Subcutaneous abdominal adipose tissue (tissue), 5 donors: ENCODE measurements at regions not wholly inside any gene's neighbourhood (a gene's known extent, or its start where the extent isn't known, plus 50 kb on each side); places are given as distances from the start of the nearest gene placed in this dataset.

Source experiments
- H3K27ac ChIP-seq: one replicate; pipeline ENCODE4 v1.7.0; 2013; ENCODE audit warnings: low read depth, mild to moderate bottlenecking, inconsistent platforms, low read length, moderate library complexity
- H3K27me3 ChIP-seq, 5 donors: one replicate each; pipeline ENCODE4 v1.7.0; 2013; ENCODE audit warnings: low read length in 5 of 5, inconsistent platforms in 1 of 5; ENCODE audit not compliant: control insufficient read depth in 5 of 5, insufficient read depth in 4 of 5
- H3K36me3 ChIP-seq, 5 donors: one replicate each; pipeline ENCODE4 v1.7.0; 2013; ENCODE audit warnings: low read length in 5 of 5; ENCODE audit not compliant: control insufficient read depth in 5 of 5, insufficient read depth in 5 of 5
- H3K4me1 ChIP-seq, 5 donors: one replicate each; pipeline ENCODE4 v1.7.0; 2013; ENCODE audit warnings: low read length in 5 of 5, mild to moderate bottlenecking in 3 of 5, moderate library complexity in 1 of 5; ENCODE audit not compliant: control insufficient read depth in 5 of 5, insufficient read depth in 5 of 5
- H3K4me3 ChIP-seq, 5 donors: one replicate each; pipeline ENCODE4 v1.7.0; 2013; ENCODE audit warnings: low read length in 5 of 5, low read depth in 1 of 5
- H3K9ac ChIP-seq, 5 donors: one replicate each; pipeline ENCODE4 v1.7.0; 2013; ENCODE audit warnings: low read length in 5 of 5, mild to moderate bottlenecking in 4 of 5, moderate library complexity in 3 of 5
- H3K9me3 ChIP-seq, 5 donors: one replicate each; pipeline ENCODE4 v1.7.0; 2013; ENCODE audit warnings: low read length in 5 of 5; ENCODE audit not compliant: control insufficient read depth in 5 of 5
- donor health status: healthy.
- donor health status: healthy.
- donor health status: healthy.
- donor health status: healthy.
- donor health status: healthy.

- Histone ChIP-seq H3K27me3 (no peaks in the 10 kb centered on the region), H3K9me3 (no peaks in the 10 kb centered on the region), H3K4me3 (no peak overlapping the region), H3K36me3 (no peaks in the 10 kb centered on the region), H3K27ac (no peak overlapping the region), H3K9ac (no peak overlapping the region), H3K4me1 (no peaks in the 10 kb centered on the region)
These were observed 317.7 kb upstream of the DPH6 start for GRCh38 chr15:35863655-35864054.

- H3K9me3 ChIP-seq: no peaks in the 10 kb centered on the region
- H3K36me3 ChIP-seq: no peaks in the 10 kb centered on the region
These were observed 321.4 kb upstream of the DPH6 start for GRCh38 chr15:35867356-35867755.

GRCh38 chr15:35871282-35871681 is 325.3 kb upstream of the DPH6 start:
- H3K27ac ChIP-seq: no peak overlapping the region
- no peak overlapping the region for H3K4me3 ChIP-seq
- H3K9me3 ChIP-seq: no peaks in the 10 kb centered on the region
- no peaks in the 10 kb centered on the region for H3K27me3 ChIP-seq
- no peaks in the 10 kb centered on the region for H3K36me3 ChIP-seq
- H3K4me1 ChIP-seq: no peaks in the 10 kb centered on the region
- H3K9ac ChIP-seq: no peak overlapping the region

More at GRCh38 chr15:35867356-35867755, 321.4 kb upstream of the DPH6 start:
- H3K4me1 ChIP-seq: no peaks in the 10 kb centered on the region
- no peak overlapping the region for H3K4me3 ChIP-seq
- H3K27me3 ChIP-seq: no peaks in the 10 kb centered on the region
- H3K9ac ChIP-seq: no peak overlapping the region
- H3K27ac ChIP-seq: no peak overlapping the region

GRCh38 chr15:35871812-35872211 is 325.8 kb upstream of the DPH6 start:
- Histone ChIP-seq H3K9ac (no peak overlapping the region), H3K4me3 (no peak overlapping the region), H3K27me3 (no peaks in the 10 kb centered on the region), H3K9me3 (no peaks in the 10 kb centered on the region), H3K4me1 (no peaks in the 10 kb centered on the region), H3K27ac (no peak overlapping the region), H3K36me3 (no peaks in the 10 kb centered on the region)

GRCh38 chr15:35872577-35872976 is 326.6 kb upstream of the DPH6 start:
- Histone ChIP-seq H3K9me3 (no peaks in the 10 kb centered on the region), H3K4me3 (no peak overlapping the region), H3K27ac (no peak overlapping the region), H3K9ac (no peak overlapping the region), H3K4me1 (no peaks in the 10 kb centered on the region), H3K36me3 (no peaks in the 10 kb centered on the region), H3K27me3 (no peaks in the 10 kb centered on the region)

- H3K9ac ChIP-seq: no peak overlapping the region
- no peaks in the 10 kb centered on the region for H3K27me3 ChIP-seq
- H3K36me3 ChIP-seq: no peaks in the 10 kb centered on the region
- no peak overlapping the region for H3K4me3 ChIP-seq
- H3K9me3 ChIP-seq: no peaks in the 10 kb centered on the region
- H3K27ac ChIP-seq: no peak overlapping the region
- no peaks in the 10 kb centered on the region for H3K4me1 ChIP-seq
These were observed 328.4 kb upstream of the DPH6 start for GRCh38 chr15:35874260-35874905.

- Histone ChIP-seq H3K9me3 (no peaks in the 10 kb centered on the region), H3K27ac (no peak overlapping the region), H3K4me3 (no peak overlapping the region)
These were observed 330.8 kb upstream of the DPH6 start for GRCh38 chr15:35876762-35877161.

GRCh38 chr15:35880896-35881295 is 334.9 kb upstream of the DPH6 start:
- Histone ChIP-seq H3K4me3 (no peak overlapping the region), H3K4me1 (no peaks in the 10 kb centered on the region), H3K36me3 (no peaks in the 10 kb centered on the region), H3K9me3 (no peaks in the 10 kb centered on the region), H3K27me3 (no peaks in the 10 kb centered on the region), H3K27ac (no peak overlapping the region), H3K9ac (no peak overlapping the region)

More at GRCh38 chr15:35876762-35877161, 330.8 kb upstream of the DPH6 start:
- Histone ChIP-seq H3K27me3 (no peaks in the 10 kb centered on the region), H3K36me3 (no peaks in the 10 kb centered on the region), H3K4me1 (no peaks in the 10 kb centered on the region), H3K9ac (no peak overlapping the region)

- H3K4me1 ChIP-seq: no peaks in the 10 kb centered on the region
- no peaks in the 10 kb centered on the region for H3K9me3 ChIP-seq
- no peak overlapping the region for H3K4me3 ChIP-seq
- H3K9ac ChIP-seq: no peak overlapping the region
- no peaks in the 10 kb centered on the region for H3K36me3 ChIP-seq
- H3K27ac ChIP-seq: no peak overlapping the region
- H3K27me3 ChIP-seq: no peaks in the 10 kb centered on the region
These were observed 339.9 kb upstream of the DPH6 start for GRCh38 chr15:35885870-35886269.

- Histone ChIP-seq H3K27me3 (no peaks in the 10 kb centered on the region), H3K9ac (no peak overlapping the region), H3K4me1 (no peaks in the 10 kb centered on the region), H3K36me3 (no peaks in the 10 kb centered on the region), H3K27ac (no peak overlapping the region), H3K4me3 (no peak overlapping the region), H3K9me3 (no peaks in the 10 kb centered on the region)
These were observed 340.8 kb upstream of the DPH6 start for GRCh38 chr15:35886765-35887164.

- H3K27me3 ChIP-seq: no peaks in the 10 kb centered on the region
- H3K4me3 ChIP-seq: no peak overlapping the region
- H3K9ac ChIP-seq: no peak overlapping the region
- no peaks in the 10 kb centered on the region for H3K4me1 ChIP-seq
- no peaks in the 10 kb centered on the region for H3K36me3 ChIP-seq
- no peak overlapping the region for H3K27ac ChIP-seq
- no peaks in the 10 kb centered on the region for H3K9me3 ChIP-seq
These were observed 342.9 kb upstream of the DPH6 start for GRCh38 chr15:35888815-35889214.
